RKO (cell line): ENCODE measurements at regions not wholly inside any gene's neighbourhood (a gene's known extent, or its start where the extent isn't known, plus 50 kb on each side); places are given as distances from the start of the nearest gene placed in this dataset.
A peak's percentile ranks its signal among the peaks of the same experiment; 100 is the strongest.
"Not testable (repeated sequence)": the region's sequence is repeated elsewhere in the genome, so short reads cannot be mapped to it uniquely, and the experiment has no call there.

Experiments used
- DNase-seq: peaks from one replicate; pipeline ENCODE4 v3.0.0-alpha.2; 2016; ENCODE audit warnings: low spot score

GRCh38 chr21:25487046-25487594, 120.2 kb downstream of the MRPL39 start:
- no peak for DNase-seq

- DNase-seq, result no peak
Observed at GRCh38 chr21:25485914-25486313, 121.4 kb downstream of the MRPL39 start.

- DNase-seq, result no peak
Observed at GRCh38 chr21:25467896-25468295, 139.4 kb downstream of the MRPL39 start.

- DNase-seq, result not testable (repeated sequence)
Observed at GRCh38 chr21:25467071-25467470, 140.2 kb downstream of the MRPL39 start.

- no peak for DNase-seq
Observed at GRCh38 chr21:25466470-25466869, 140.8 kb downstream of the MRPL39 start.

GRCh38 chr21:25465263-25465662, 142.0 kb downstream of the MRPL39 start:
- no peak for DNase-seq

GRCh38 chr21:25464275-25464674, 143.0 kb downstream of the MRPL39 start:
- DNase-seq, result no peak

GRCh38 chr21:25462517-25462971, 144.7 kb downstream of the MRPL39 start:
- DNase-seq, result no peak

GRCh38 chr21:25461725-25462124, 145.6 kb downstream of the MRPL39 start:
- no peak for DNase-seq

GRCh38 chr21:25459993-25460392, 147.3 kb downstream of the MRPL39 start:
- DNase-seq, result no peak

GRCh38 chr21:25459365-25459764, 147.9 kb downstream of the MRPL39 start:
- no peak for DNase-seq

GRCh38 chr21:25458484-25458883, 148.8 kb downstream of the MRPL39 start:
- no peak for DNase-seq

GRCh38 chr21:25457946-25458345, 149.3 kb downstream of the MRPL39 start:
- DNase-seq, result no peak

GRCh38 chr21:25457411-25457810, 149.9 kb downstream of the MRPL39 start:
- DNase-seq, result peak; percentile 40

- DNase-seq, result no peak
Observed at GRCh38 chr21:25456672-25457071, 150.6 kb downstream of the MRPL39 start.

GRCh38 chr21:25453524-25453923, 153.8 kb downstream of the MRPL39 start:
- no peak for DNase-seq

- no peak for DNase-seq
Observed at GRCh38 chr21:25449950-25450349, 157.3 kb downstream of the MRPL39 start.

- DNase-seq, result no peak
Observed at GRCh38 chr21:25441835-25442234, 165.4 kb downstream of the MRPL39 start.

- DNase-seq, result not testable (repeated sequence)
Observed at GRCh38 chr21:25437465-25437864, 169.8 kb downstream of the MRPL39 start.

- no peak for DNase-seq
Observed at GRCh38 chr21:25428537-25428936, 178.7 kb downstream of the MRPL39 start.

- no peak for DNase-seq
Observed at GRCh38 chr21:25427828-25428227, 179.5 kb downstream of the MRPL39 start.

GRCh38 chr21:25426580-25426979, 180.7 kb downstream of the MRPL39 start:
- DNase-seq, result no peak

- no peak for DNase-seq
Observed at GRCh38 chr21:25425156-25425555, 182.1 kb downstream of the MRPL39 start.

GRCh38 chr21:25424634-25425033, 182.6 kb downstream of the MRPL39 start:
- no peak for DNase-seq

GRCh38 chr21:25424048-25424447, 183.2 kb downstream of the MRPL39 start:
- DNase-seq, result no peak
